Progenitor cell of endocrine pancreas (in vitro differentiated cells): ENCODE measurements at regions not wholly inside any gene's neighbourhood (a gene's known extent, or its start where the extent isn't known, plus 50 kb on each side); places are given as distances from the start of the nearest gene placed in this dataset.

Experiments
- DNase-seq: peaks from one replicate; pipeline ENCODE4 v3.0.0; 2021; ENCODE audit warnings: low spot score; ENCODE audit not compliant: unreplicated experiment
- H3K27ac Mint-ChIP-seq: 2 replicates; pipeline ENCODE4 v1.8.0; 2021; ENCODE audit warnings: mild to moderate bottlenecking, moderate library complexity, mixed read lengths
- H3K27me3 Mint-ChIP-seq: 2 replicates; pipeline ENCODE4 v1.8.0; 2021; ENCODE audit warnings: mixed read lengths
- H3K36me3 Mint-ChIP-seq: 2 replicates; pipeline ENCODE4 v1.8.0; 2022; ENCODE audit warnings: mixed read lengths; ENCODE audit not compliant: insufficient read depth
- H3K4me1 Mint-ChIP-seq: 2 replicates; pipeline ENCODE4 v1.8.0; 2021; ENCODE audit warnings: low read depth, mixed read lengths
- H3K4me3 Mint-ChIP-seq: 2 replicates; pipeline ENCODE4 v1.8.0; 2021; ENCODE audit warnings: low read depth, mild to moderate bottlenecking, moderate library complexity, mixed read lengths
- H3K9me3 Mint-ChIP-seq: 2 replicates; pipeline ENCODE4 v1.8.0; 2021; ENCODE audit warnings: low read depth, mixed read lengths
- TF ChIP-seq, protein P1 (sequence below): fragments of 200-600 bp; sonication (generic); IDR thresholded peaks from one replicate; pipeline ENCODE4 v1.5.0; 2021; ENCODE audit warnings: antibody characterized with exemption, mild to moderate bottlenecking; ENCODE audit not compliant: unreplicated experiment

- H3K36me3 Mint-ChIP-seq, result no peaks in the 10 kb centered on the region
- TF ChIP-seq, protein P1, sequence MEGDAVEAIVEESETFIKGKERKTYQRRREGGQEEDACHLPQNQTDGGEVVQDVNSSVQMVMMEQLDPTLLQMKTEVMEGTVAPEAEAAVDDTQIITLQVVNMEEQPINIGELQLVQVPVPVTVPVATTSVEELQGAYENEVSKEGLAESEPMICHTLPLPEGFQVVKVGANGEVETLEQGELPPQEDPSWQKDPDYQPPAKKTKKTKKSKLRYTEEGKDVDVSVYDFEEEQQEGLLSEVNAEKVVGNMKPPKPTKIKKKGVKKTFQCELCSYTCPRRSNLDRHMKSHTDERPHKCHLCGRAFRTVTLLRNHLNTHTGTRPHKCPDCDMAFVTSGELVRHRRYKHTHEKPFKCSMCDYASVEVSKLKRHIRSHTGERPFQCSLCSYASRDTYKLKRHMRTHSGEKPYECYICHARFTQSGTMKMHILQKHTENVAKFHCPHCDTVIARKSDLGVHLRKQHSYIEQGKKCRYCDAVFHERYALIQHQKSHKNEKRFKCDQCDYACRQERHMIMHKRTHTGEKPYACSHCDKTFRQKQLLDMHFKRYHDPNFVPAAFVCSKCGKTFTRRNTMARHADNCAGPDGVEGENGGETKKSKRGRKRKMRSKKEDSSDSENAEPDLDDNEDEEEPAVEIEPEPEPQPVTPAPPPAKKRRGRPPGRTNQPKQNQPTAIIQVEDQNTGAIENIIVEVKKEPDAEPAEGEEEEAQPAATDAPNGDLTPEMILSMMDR, result no peak
- no peaks in the 10 kb centered on the region for H3K9me3 Mint-ChIP-seq
- no peak overlapping the region for H3K4me3 Mint-ChIP-seq
- peaks cover 2% of the 10 kb centered on the region for H3K4me1 Mint-ChIP-seq
- no peak overlapping the region for H3K27ac Mint-ChIP-seq
- no peak for DNase-seq
- H3K27me3 Mint-ChIP-seq, result peaks cover 4% of the 10 kb centered on the region
Observed at GRCh38 chr7:94176694-94177200, 172.6 kb upstream of the BET1 start.

DNA sequence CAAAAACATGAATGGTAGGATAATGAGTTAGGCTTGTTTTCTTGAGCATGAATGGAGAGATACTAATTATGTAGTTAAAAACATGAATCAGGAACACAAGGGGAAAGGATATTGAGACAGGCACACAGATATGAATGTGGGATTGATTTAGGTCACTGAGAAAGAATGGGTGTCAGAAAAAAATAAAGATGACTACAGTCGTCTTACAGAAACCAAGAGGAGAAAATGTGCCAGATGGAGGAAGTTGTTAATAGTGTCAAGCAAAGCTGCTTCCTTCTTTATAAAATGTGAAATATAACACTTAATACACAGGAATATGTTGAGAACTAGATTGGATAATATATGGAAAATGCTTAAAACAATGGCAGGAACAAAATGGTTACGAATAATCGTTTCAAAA, 173.3 kb upstream of the BET1 start:
- H3K27me3 Mint-ChIP-seq, result peaks cover 4% of the 10 kb centered on the region
- H3K4me3 Mint-ChIP-seq, result no peak overlapping the region
- no peaks in the 10 kb centered on the region for H3K36me3 Mint-ChIP-seq
- no peak for DNase-seq
- H3K27ac Mint-ChIP-seq, result no peak overlapping the region
- TF ChIP-seq, protein P1, result no peak
- H3K4me1 Mint-ChIP-seq, result peaks cover 2% of the 10 kb centered on the region
- no peaks in the 10 kb centered on the region for H3K9me3 Mint-ChIP-seq

GRCh38 chr7:94178230-94178629, 174.1 kb upstream of the BET1 start:
- TF ChIP-seq, protein P1, result no peak
- peaks cover 3% of the 10 kb centered on the region for H3K4me1 Mint-ChIP-seq
- H3K27me3 Mint-ChIP-seq, result peaks cover 4% of the 10 kb centered on the region
- H3K27ac Mint-ChIP-seq, result no peak overlapping the region
- H3K9me3 Mint-ChIP-seq, result no peaks in the 10 kb centered on the region
- H3K4me3 Mint-ChIP-seq, result no peak overlapping the region
- no peaks in the 10 kb centered on the region for H3K36me3 Mint-ChIP-seq
- no peak for DNase-seq

DNA sequence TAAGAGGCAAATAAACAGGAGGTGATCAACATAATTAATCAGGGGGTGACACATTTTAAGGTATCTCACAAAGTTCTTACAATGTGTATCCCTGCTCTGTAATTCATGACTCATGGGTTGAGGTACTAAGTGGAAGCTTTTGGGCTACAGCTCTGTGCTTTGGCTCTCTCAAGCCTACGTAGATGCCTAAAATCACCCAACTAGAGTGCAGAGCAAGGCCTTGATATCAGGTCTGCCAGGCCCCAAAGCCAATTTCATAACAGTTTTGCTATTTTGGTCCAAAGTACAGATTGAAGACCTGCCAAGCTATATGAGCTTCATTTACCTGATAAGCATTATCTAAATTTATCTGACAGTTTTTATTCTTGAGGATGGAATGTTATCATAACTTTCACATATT, 175.3 kb upstream of the BET1 start:
- Mint-ChIP-seq H3K27ac (peak overlapping the region; percentile 16), H3K4me1 (peaks cover 6% of the 10 kb centered on the region), H3K9me3 (no peaks in the 10 kb centered on the region), H3K36me3 (no peaks in the 10 kb centered on the region), H3K27me3 (peaks cover 4% of the 10 kb centered on the region), H3K4me3 (no peak overlapping the region)
- TF ChIP-seq, protein P1, result no peak
- no peak for DNase-seq

DNA sequence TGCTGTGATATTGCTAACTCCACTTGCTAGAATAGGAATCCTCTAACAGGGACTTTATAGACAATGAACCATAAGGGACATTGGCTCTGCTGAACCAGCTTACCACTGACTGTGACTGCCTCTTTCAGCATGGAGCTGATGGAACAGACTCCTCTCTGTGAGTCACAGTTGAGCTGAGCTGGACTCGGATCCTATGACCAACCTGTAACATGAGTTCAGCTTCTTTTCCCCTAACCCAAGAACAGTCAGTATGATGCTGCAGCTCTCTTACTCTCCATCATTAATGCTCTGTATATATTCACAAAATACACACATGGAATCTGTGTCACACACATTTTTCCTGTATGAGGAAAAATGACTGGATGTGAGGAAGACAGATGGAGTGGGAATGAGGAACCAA, 177.9 kb upstream of the BET1 start:
- TF ChIP-seq, protein P1, result no peak
- H3K27me3 Mint-ChIP-seq, result peaks cover 4% of the 10 kb centered on the region
- H3K4me3 Mint-ChIP-seq, result no peak overlapping the region
- H3K36me3 Mint-ChIP-seq, result no peaks in the 10 kb centered on the region
- H3K27ac Mint-ChIP-seq, result no peak overlapping the region
- peaks cover 3% of the 10 kb centered on the region for H3K9me3 Mint-ChIP-seq
- H3K4me1 Mint-ChIP-seq, result peaks cover 6% of the 10 kb centered on the region
- no peak for DNase-seq
